ENCODE measurements at regions not wholly inside any gene's neighbourhood (a gene's known extent, or its start where the extent isn't known, plus 50 kb on each side); places are given as distances from the start of the nearest gene placed in this dataset.

DNA sequence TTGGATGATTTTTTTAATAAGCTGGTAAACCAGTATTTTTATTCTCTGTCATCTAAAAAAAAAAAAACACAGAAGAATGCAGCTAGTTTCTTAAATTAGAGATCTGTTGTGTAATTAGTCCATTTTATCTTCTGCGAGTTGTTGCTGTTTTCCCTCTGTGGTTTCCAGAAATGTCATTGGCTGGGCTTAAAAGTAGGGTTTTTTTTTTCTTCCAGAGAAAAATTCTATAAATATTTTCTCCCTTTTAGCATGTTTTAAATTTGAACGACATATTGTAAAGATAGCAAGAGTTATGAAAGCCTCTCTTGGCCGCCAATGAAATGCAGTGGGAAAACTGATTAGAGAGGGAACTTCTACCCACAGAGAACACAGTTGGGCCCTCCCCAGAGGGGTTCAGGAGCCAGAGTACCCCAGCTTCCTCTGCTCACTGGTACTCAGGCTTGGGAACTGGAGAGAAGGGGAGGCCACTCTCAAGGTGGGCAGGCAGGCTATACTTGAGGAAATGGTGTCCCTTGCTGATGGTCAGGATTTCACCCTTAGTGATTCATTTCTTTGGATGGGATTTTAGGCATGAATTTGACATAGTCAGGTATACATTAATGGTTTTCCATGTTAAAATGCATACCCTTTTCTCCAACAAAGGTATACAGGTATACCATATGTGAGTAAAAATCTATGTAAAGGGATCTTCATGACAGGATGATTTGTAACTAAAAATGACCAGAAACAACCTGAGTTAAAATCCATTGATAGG, 166.1 kb downstream of the BCOR start:
- TF ChIP-seq ZNF274 (IDR thresholded peaks at IDR 0.05; ENCODE audit: low read depth, low read length) (no peak), YY1 (IDR thresholded peaks at IDR 0.05; ENCODE audit: insufficient read depth, insufficient read length) (no peak)

All from NT2/D1 (cell line).